GM18870 (cell line): ENCODE measurements at regions not wholly inside any gene's neighbourhood (a gene's known extent, or its start where the extent isn't known, plus 50 kb on each side); places are given as distances from the start of the nearest gene placed in this dataset.
A peak's percentile ranks its signal among the peaks of the same experiment; 100 is the strongest.
"Not testable (repeated sequence)": the region's sequence is repeated elsewhere in the genome, so short reads cannot be mapped to it uniquely, and the experiment has no call there.

Experiments
- ATAC-seq: cut with Tn5 transposase; IDR thresholded peaks from one replicate; pipeline ENCODE4 v1.9.1; 2021; ENCODE audit warnings: moderate library complexity; ENCODE audit not compliant: unreplicated experiment

- no peak for ATAC-seq
These were observed 52.5 kb upstream of the WDFY3 start for GRCh38 chr4:85018983-85019382.

- ATAC-seq, result no peak
These were observed 52.9 kb upstream of the WDFY3 start for GRCh38 chr4:85019411-85019810.

GRCh38 chr4:85024671-85025070, 58.2 kb upstream of the WDFY3 start:
- no peak for ATAC-seq

- no peak for ATAC-seq
These were observed 62.4 kb upstream of the WDFY3 start for GRCh38 chr4:85028910-85029309.

GRCh38 chr4:85029453-85029852, 63.0 kb upstream of the WDFY3 start:
- no peak for ATAC-seq

- ATAC-seq, result no peak
These were observed 63.7 kb upstream of the WDFY3 start for GRCh38 chr4:85030156-85030555.

- ATAC-seq, result not testable (repeated sequence)
These were observed 67.3 kb upstream of the WDFY3 start for GRCh38 chr4:85033838-85034237.

GRCh38 chr4:85039526-85039925, 73.0 kb upstream of the WDFY3 start:
- no peak for ATAC-seq

GRCh38 chr4:85043812-85044496, 77.5 kb upstream of the WDFY3 start:
- not testable (repeated sequence) for ATAC-seq

- no peak for ATAC-seq
These were observed 84.2 kb upstream of the WDFY3 start for GRCh38 chr4:85050736-85051135.

GRCh38 chr4:85051526-85051925, 85.0 kb upstream of the WDFY3 start:
- no peak for ATAC-seq

GRCh38 chr4:85054925-85055324, 88.4 kb upstream of the WDFY3 start:
- not testable (repeated sequence) for ATAC-seq

GRCh38 chr4:85058551-85058950, 92.1 kb upstream of the WDFY3 start:
- no peak for ATAC-seq

- ATAC-seq, result no peak
These were observed 95.5 kb upstream of the WDFY3 start for GRCh38 chr4:85061974-85062373.

GRCh38 chr4:85062466-85062865, 96.0 kb upstream of the WDFY3 start:
- ATAC-seq, result no peak

- ATAC-seq, result no peak
These were observed 100.9 kb upstream of the WDFY3 start for GRCh38 chr4:85067342-85067741.

GRCh38 chr4:85078016-85078415, 111.5 kb upstream of the WDFY3 start:
- no peak for ATAC-seq

GRCh38 chr4:85081196-85081595, 114.7 kb upstream of the WDFY3 start:
- no peak for ATAC-seq

GRCh38 chr4:85084371-85085094, 118.0 kb upstream of the WDFY3 start:
- peak; percentile 89 for ATAC-seq

- no peak for ATAC-seq
These were observed 120.2 kb upstream of the WDFY3 start for GRCh38 chr4:85086721-85087120.

- ATAC-seq, result no peak
These were observed 126.0 kb upstream of the WDFY3 start for GRCh38 chr4:85092536-85092935.

- no peak for ATAC-seq
These were observed 126.5 kb upstream of the WDFY3 start for GRCh38 chr4:85092943-85093342.

- ATAC-seq, result no peak
These were observed 128.2 kb upstream of the WDFY3 start for GRCh38 chr4:85094735-85095134.
